Erythroblast (primary cell): ENCODE measurements at regions not wholly inside any gene's neighbourhood (a gene's known extent, or its start where the extent isn't known, plus 50 kb on each side); places are given as distances from the start of the nearest gene placed in this dataset.

Experiments used
- GATA1 ChIP-seq: IDR thresholded peaks from 2 replicates; pipeline ENCODE4 v1.6.1; 2011; ENCODE audit warnings: low read depth, mild to moderate bottlenecking, control low read depth, low read length, moderate library complexity
- POLR2A ChIP-seq: IDR thresholded peaks from 2 replicates; pipeline ENCODE4 v1.6.1; 2011; ENCODE audit warnings: mild to moderate bottlenecking, low read length

GRCh38 chr6:4250645-4251044 is 115.3 kb upstream of the ECI2 start:
- TF ChIP-seq POLR2A (no peak), GATA1 (no peak)
